ENCODE measurements at regions not wholly inside any gene's neighbourhood (a gene's known extent, or its start where the extent isn't known, plus 50 kb on each side); places are given as distances from the start of the nearest gene placed in this dataset.

GRCh38 chr16:64346080-64346479, 775.8 kb downstream of the CDH11 start:
- WGBS (ENCODE audit: extremely low coverage, insufficient read length, low lambda C conversion rate) = no CpG with 5 or more reads among the region's 4 CpGs
- Histone ChIP-seq H3K79me1 (ENCODE audit: insufficient read depth, low read depth, low read length, poor library complexity, severe bottlenecking) (no peaks in the 10 kb centered on the region), H2AK5ac (ENCODE audit: insufficient read length, low read length) (no peak overlapping the region), H2BK120ac (ENCODE audit: low read depth, low read length, poor library complexity, severe bottlenecking) (no peak overlapping the region), H3K56ac (ENCODE audit: insufficient read length, low read depth, low read length) (no peak overlapping the region), H3K4me1 (ENCODE audit: insufficient read depth, low read length) (no peaks in the 10 kb centered on the region), H2BK20ac (ENCODE audit: low read depth, low read length, poor library complexity, severe bottlenecking) (no peak overlapping the region), H4K5ac (ENCODE audit: insufficient read length, low read depth, low read length) (no peak overlapping the region), H3K27ac (ENCODE audit: insufficient read length, low read depth, low read length) (no peak overlapping the region), H3K79me2 (ENCODE audit: insufficient read depth, low read length) (no peaks in the 10 kb centered on the region), H2BK15ac (ENCODE audit: low read depth, low read length) (no peak overlapping the region), H3K23ac (ENCODE audit: insufficient read length, low read depth, low read length) (no peak overlapping the region), H3K23me2 (ENCODE audit: insufficient read length, low read depth, low read length, poor library complexity, severe bottlenecking) (no peaks in the 10 kb centered on the region), H2BK12ac (ENCODE audit: insufficient read length, low read depth, low read length) (no peak overlapping the region), H4K20me1 (ENCODE audit: control insufficient read depth, insufficient read depth, insufficient read length) (no peaks in the 10 kb centered on the region), H3K4me2 (ENCODE audit: insufficient read depth, insufficient read length, low read length) (no peak overlapping the region), H3K9me3 (ENCODE audit: control insufficient read depth, low read depth, low read length) (no peaks in the 10 kb centered on the region), H3K18ac (ENCODE audit: insufficient read length, low read depth, low read length) (no peak overlapping the region), H4K91ac (ENCODE audit: insufficient read length, low read depth, low read length) (no peak overlapping the region), H3K9ac (ENCODE audit: extremely low read depth, insufficient read length, low read length) (no peak overlapping the region), H3T11ph (ENCODE audit: low read length) (no peak overlapping the region), H3K14ac (ENCODE audit: insufficient read depth, low read length) (no peak overlapping the region), H2BK5ac (ENCODE audit: insufficient read length, low read length) (no peak overlapping the region), H4K8ac (replicated peaks; ENCODE audit: insufficient read length, low read depth, low read length) (no peak overlapping the region), H3K27me3 (ENCODE audit: insufficient read depth, low read length) (no peaks in the 10 kb centered on the region), H2AFZ (ENCODE audit: low read length) (no peak overlapping the region), H3K4ac (ENCODE audit: low read depth, low read length) (no peak overlapping the region)
- DNase-seq = no peak
- H3K27ac Mint-ChIP-seq = no peak overlapping the region
- peaks cover 0 to 5% (median 4%) of the 10 kb centered on the region in 3 experiments; a peak in 4 of 7 replicates for H3K36me3 Mint-ChIP-seq (ENCODE audit: insufficient read depth in 1 of 3, low read depth in 3 of 3)
- H3K9me3 Mint-ChIP-seq = peaks cover 13 to 14% of the 10 kb centered on the region in 2 experiments
- no peak overlapping the region for H3K4me3 Mint-ChIP-seq
- no peak for TF ChIP-seq CTCF (conservative IDR thresholded peaks at IDR 0.05)
- H3K4me1 Mint-ChIP-seq = no peaks in the 10 kb centered on the region
- no peaks in the 10 kb centered on the region; the same call in 1 of the 2 replicates for H3K27me3 Mint-ChIP-seq (ENCODE audit: low read depth)

Data from H9 (cell line).